T47D (cell line): ENCODE measurements at regions not wholly inside any gene's neighbourhood (a gene's known extent, or its start where the extent isn't known, plus 50 kb on each side); places are given as distances from the start of the nearest gene placed in this dataset.
A peak's percentile ranks its signal among the peaks of the same experiment; 100 is the strongest.
"Not testable (repeated sequence)": the region's sequence is repeated elsewhere in the genome, so short reads cannot be mapped to it uniquely, and the experiment has no call there.

Experiments used
- DNase-seq, 2 experiments: peaks; one replicate each; pipeline versions ENCODE4 v3.0.0 to v3.0.0-alpha.2; 2011 to 2012; ENCODE audit warnings: low read depth in 1 of 2, low spot score in 1 of 2
- JUND ChIP-seq: IDR thresholded peaks from 2 replicates; pipeline ENCODE4 v1.6.1; 2012; ENCODE audit warnings: low read depth
- in situ Hi-C: cut with HindIII; loops from 2 replicates; pipeline ENCODE4 v1.10.0; 2016; ENCODE audit warnings: low sequenced_read_pairs, low pct_unique_long_range_greater_than_20kb

DNA sequence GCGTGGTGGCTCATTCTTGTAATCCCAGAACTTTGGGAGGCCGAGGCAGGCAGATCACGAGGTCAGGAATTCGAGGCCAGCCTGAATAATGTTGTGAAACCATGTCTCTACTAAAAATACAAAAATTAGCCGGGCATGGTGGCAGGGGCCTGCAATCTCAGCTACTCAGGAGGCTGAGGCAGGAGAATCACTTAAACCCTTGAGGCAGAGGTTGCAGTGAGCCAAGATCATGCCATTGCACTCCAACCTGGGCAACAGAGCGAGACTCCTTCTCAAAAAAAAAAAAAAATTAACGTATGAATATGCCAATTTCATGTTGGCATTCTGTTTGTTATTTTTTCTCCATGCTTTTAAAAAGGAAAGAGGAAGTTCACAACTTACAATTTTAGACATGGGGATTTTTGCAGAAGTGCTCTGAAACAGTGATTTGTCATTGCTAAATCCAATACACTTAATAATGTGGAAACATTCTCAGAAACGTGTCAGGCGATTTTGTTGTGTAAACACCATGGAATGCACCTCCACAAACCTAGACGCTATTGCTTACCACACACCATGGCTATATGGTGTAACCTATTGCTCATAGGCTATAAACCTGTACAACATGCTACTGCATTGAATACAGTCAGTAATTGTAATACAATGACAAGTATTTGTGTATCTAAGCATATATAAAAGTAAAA lies 115.9 kb upstream of the PCDH20 start:
- no peak for DNase-seq
- in situ Hi-C loops = no loop called here
- no peak for TF ChIP-seq JUND

DNA sequence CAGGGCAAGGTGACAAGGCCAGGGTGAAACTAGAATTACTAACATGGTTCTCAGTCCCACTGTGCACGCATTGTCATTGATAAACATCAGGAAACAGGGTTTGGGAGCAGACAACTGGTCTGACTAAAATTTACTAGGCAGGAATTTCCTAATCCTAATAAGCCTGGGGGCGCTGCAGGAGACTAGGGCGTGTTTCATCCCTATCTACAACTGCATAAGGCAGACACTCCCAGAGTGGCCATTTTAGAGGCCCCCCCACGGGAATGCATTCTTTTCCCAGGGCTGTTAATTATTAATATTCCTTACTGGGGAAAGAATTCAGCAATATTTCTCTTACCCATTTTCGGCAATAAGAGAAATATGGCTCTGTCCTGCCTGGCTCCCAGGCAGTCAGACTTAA lies 103.6 kb upstream of the PCDH20 start:
- DNase-seq, in situ Hi-C loops: not testable (repeated sequence)

DNA sequence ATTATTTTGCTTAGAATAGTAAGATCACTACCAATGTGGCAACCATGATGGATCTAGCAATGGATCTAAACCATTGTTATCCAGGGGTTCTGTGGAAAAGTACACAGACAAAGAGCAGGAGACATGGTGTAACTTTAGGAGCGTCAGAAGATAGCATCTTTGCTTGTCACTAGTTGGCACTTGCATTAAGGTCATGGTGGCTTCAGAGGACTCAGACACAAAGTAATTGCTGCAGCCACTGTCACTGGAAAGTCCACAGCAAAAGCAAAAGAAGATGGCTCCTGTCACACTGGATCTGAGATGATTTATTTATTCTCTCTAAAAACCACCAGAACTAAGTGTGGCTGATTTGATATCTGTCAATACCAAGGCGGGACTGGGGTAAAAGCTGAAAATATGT lies 93.3 kb upstream of the PCDH20 start:
- in situ Hi-C loops = no loop called here
- TF ChIP-seq JUND = no peak

DNA sequence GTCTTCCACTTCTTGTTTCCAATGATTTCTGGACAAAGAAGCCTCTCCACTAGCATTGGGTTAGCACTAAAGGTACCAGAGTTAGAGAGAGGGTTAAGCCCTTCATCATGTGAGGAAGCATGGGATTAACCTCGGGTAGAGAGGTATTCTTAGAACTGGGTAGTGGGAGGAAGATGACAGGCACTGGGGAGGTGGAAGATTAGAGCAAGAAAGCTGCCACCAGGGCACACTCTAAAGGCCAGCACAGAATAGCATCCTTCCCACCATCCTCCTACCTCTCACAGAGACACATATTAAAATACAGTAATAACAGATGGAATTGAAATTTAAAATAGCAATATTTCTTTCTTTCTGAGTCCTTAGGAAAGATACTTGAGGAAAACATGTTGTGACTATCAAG lies 84.5 kb upstream of the PCDH20 start:
- DNase-seq = no peak

More for the DNA sequence above, 93.3 kb upstream of the PCDH20 start:
- peak in 1 of 2 experiments; percentile 54 for DNase-seq

DNA sequence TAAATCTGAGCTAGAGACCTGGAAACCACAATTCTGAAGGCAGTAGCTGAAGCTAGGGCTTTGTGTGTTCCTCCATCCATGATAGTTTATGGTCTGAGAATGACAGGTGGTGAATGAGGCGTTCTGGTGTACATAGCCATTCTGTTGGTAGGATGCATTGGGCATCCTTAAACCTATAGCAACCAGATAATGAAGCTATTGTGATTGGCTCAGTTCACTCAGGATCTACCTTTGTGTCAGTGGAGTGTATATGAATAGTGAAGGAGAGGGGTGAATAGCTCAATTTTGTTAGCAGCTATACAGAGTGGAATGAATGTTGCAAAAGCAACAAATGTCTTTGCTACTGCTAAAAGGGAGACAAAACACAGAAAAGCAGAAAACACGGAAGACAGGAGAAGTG lies 80.0 kb upstream of the PCDH20 start:
- no peak for TF ChIP-seq JUND
- DNase-seq = no peak
- in situ Hi-C loops = no loop called here

More for the DNA sequence above, 84.5 kb upstream of the PCDH20 start:
- no peak for TF ChIP-seq JUND
- in situ Hi-C loops = no loop called here

DNA sequence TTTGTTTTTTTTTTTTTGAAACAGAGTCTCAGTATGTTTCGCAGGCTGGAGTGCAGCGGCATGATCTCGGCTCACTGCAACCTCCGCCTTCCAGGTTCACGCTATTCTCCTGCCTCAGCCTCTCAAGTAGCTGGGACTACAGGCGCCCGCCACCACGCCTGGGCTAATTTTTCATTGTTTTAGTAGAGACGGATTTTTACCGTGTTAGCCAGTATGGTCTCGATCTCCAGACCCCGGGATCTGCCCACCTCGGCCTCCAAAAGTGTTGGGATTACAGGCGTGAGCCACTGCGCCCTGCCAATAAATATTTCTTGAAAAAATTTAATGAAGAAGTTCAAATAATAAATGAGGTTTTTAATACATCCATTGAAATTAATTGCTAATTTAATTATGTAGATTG lies 77.9 kb upstream of the PCDH20 start:
- DNase-seq, in situ Hi-C loops: not testable (repeated sequence)

DNA sequence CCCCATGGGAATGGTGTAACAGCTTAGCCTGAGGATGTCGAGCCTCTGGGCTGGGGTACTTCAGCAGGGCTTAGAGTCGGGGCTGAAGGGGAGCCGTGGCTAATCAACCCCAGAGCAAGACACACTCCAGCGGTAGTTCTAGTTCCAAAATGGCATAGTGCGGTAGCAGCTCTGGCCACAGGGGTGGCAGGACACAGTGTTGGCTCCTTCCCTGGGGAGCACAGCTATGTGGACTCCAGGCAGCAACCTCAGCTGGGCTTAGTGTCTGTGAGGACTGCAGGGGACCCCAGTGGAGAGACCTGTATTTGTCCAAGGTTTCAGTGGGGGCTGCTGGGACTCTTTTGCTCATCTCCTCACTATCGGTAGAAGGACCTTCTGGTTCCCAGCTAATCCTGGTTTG lies 70.8 kb upstream of the PCDH20 start:
- DNase-seq = no peak
- TF ChIP-seq JUND = no peak

DNA sequence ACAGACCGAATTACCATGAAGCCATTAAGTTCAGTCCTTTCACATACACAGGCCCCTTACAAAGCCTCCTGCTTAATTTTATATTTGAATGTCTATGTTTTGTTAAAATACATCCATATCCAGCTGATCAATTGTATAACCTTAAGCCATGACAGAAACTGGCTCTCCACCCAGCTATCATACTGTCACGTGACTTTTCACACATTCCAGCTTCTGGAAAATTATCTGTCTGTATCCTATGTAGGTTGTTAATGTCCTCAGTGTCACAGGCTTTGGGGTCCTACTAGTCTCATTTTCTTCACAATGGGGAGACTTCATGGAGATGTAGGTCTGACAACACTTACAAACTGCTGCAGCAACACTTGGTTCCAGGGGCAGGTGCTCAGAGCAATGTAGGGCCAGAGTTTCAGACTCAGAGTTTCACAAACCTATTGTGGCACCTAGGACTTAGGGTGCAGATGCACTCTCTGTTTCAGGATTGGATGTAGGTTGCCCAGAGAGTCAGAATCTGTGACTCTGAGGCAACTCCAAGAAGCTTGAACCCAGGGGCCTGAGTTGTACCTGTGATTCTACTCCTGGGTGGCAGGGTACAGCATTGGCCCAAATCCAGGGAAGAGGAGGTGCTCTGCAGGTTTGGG lies 69.6 kb upstream of the PCDH20 start:
- TF ChIP-seq JUND = no peak

More for the DNA sequence above, 70.8 kb upstream of the PCDH20 start:
- in situ Hi-C loops = no loop called here

DNA sequence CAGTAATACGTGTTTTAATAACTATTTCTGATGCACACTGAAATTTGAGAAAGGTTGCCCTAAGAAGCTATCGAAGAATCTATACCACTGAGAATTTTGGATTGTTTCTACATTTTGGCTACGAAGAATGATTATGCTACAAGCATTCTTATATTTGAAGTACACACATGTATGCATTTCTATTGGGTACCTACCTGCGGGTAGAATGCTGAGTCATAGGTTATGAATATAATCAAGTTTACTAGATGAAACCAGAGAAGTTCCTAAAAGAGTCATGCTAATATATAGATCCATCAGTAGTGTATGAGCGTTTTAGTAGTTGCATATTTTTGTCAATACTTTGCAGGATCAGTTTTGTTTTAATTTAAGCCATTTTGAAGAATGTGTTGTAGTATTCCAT lies 62.0 kb upstream of the PCDH20 start:
- TF ChIP-seq JUND = no peak
- in situ Hi-C loops = no loop called here
- no peak for DNase-seq

More for the DNA sequence above, 69.6 kb upstream of the PCDH20 start:
- in situ Hi-C loops = no loop called here
- DNase-seq = no peak

DNA sequence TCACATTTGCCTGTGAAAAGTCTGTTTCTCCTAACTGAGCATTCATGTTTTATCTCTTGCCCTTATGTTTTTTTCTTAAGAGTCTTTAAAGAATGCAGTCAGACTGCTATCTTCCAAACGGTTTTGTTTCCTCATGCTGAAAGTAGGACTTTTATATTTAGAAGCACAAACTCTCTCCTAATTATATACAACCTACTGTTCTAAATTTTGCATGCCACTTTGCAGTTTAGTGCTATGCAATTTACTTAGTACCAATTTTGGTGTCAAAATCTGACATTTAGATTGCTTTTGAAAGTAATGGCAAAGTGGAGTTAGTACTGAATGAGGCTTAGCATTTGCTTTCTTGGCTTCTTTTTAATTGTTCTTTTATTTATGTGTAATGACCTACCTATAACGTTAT lies 55.1 kb upstream of the PCDH20 start:
- in situ Hi-C loops = no loop called here
- DNase-seq = no peak
- no peak for TF ChIP-seq JUND

DNA sequence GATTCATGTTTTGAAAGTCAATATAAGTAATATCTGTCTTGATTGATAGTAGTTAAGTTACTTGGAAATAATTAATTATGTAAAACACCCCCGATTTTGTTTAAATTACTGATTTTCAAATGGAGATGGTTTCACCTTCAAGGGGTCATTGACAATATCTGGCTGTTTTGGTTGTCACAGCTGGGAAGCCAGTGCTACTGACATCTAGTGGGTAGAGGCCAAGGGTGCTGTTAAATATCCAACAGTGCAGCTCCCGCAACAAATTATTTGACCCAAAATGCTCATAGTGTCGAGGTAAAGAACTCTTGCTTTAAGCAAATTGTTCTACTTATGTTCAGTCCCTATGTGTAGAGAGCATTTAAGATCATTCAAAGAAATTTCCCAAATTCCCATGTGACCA lies 50.6 kb upstream of the PCDH20 start:
- in situ Hi-C loops = no loop called here
- peak in 1 of 2 experiments; percentile 33 for DNase-seq
- TF ChIP-seq JUND = no peak
